Hepatocyte (in vitro differentiated cells): ENCODE measurements at regions not wholly inside any gene's neighbourhood (a gene's known extent, or its start where the extent isn't known, plus 50 kb on each side); places are given as distances from the start of the nearest gene placed in this dataset.

Experiments used
- DNase-seq: peaks from one replicate; pipeline ENCODE4 v3.0.0-alpha.2; 2016; ENCODE audit warnings: low spot score
- H2AFZ ChIP-seq: fragments of 200-600 bp; sonication (generic); 2 replicates; pipeline ENCODE4 v1.6.0; 2016; ENCODE audit warnings: antibody characterized with exemption, mild to moderate bottlenecking
- H3K27ac ChIP-seq: fragments of 200-600 bp; sonication (generic); 2 replicates; pipeline ENCODE4 v1.5.1; 2016; ENCODE audit warnings: mild to moderate bottlenecking
- H3K27me3 ChIP-seq: fragments of 200-600 bp; sonication (generic); 2 replicates; pipeline ENCODE4 v1.6.1; 2016
- H3K36me3 ChIP-seq: fragments of 200-600 bp; sonication (generic); replicated peaks from 2 replicates; pipeline ENCODE4 v1.5.1; 2016; ENCODE audit warnings: low read depth; ENCODE audit not compliant: insufficient read depth
- H3K4me1 ChIP-seq: fragments of 200-600 bp; sonication (generic); 2 replicates; pipeline ENCODE4 v1.5.1; 2016; ENCODE audit warnings: mild to moderate bottlenecking, moderate library complexity; ENCODE audit not compliant: insufficient read depth
- H3K4me2 ChIP-seq: fragments of 200-600 bp; sonication (generic); 2 replicates; pipeline ENCODE4 v1.6.0; 2016
- H3K4me3 ChIP-seq: fragments of 200-600 bp; sonication (generic); 2 replicates; pipeline ENCODE4 v1.5.1; 2016; ENCODE audit warnings: mild to moderate bottlenecking
- H3K79me2 ChIP-seq: fragments of 200-600 bp; sonication (generic); 2 replicates; pipeline ENCODE4 v1.6.0; 2017; ENCODE audit warnings: mild to moderate bottlenecking
- H3K9me2 ChIP-seq: fragments of 200-600 bp; sonication (generic); replicated peaks from 2 replicates; pipeline ENCODE4 v1.6.0; 2017; ENCODE audit warnings: mild to moderate bottlenecking; ENCODE audit not compliant: insufficient read depth
- H3K9me3 ChIP-seq: fragments of 200-600 bp; sonication (generic); 2 replicates; pipeline ENCODE4 v1.5.1; 2016; ENCODE audit warnings: low read depth, mild to moderate bottlenecking
- H4K20me1 ChIP-seq: fragments of 200-600 bp; sonication (generic); 2 replicates; pipeline ENCODE4 v1.6.0; 2016; ENCODE audit warnings: mild to moderate bottlenecking; ENCODE audit not compliant: insufficient read depth, poor library complexity, severe bottlenecking
- EZH2 ChIP-seq: fragments of 200-600 bp; sonication (generic); IDR thresholded peaks from 2 replicates; pipeline ENCODE4 v1.6.1; 2016; ENCODE audit warnings: antibody characterized with exemption, mild to moderate bottlenecking, borderline replicate concordance
- EZH2phosphoT487 ChIP-seq: fragments of 200-600 bp; sonication (generic); IDR thresholded peaks from one replicate; pipeline ENCODE4 v1.6.1; 2018; ENCODE audit warnings: antibody characterized with exemption, mild to moderate bottlenecking, low read depth, moderate library complexity; ENCODE audit not compliant: unreplicated experiment, severe bottlenecking
- WGBS: methylation state at CpG from one replicate; pipeline ENCODE4 v1.1.6; 2016; ENCODE audit warnings: low lambda C conversion rate; ENCODE audit errors: missing lambda C conversion rate; 5-methylcytosine and 5-hydroxymethylcytosine counted together
- TF ChIP-seq, protein P1 (sequence below): fragments of 200-600 bp; sonication (generic); IDR thresholded peaks from 2 replicates; pipeline ENCODE4 v1.5.1; 2016; ENCODE audit warnings: antibody characterized with exemption, mild to moderate bottlenecking; ENCODE audit not compliant: poor library complexity

DNA sequence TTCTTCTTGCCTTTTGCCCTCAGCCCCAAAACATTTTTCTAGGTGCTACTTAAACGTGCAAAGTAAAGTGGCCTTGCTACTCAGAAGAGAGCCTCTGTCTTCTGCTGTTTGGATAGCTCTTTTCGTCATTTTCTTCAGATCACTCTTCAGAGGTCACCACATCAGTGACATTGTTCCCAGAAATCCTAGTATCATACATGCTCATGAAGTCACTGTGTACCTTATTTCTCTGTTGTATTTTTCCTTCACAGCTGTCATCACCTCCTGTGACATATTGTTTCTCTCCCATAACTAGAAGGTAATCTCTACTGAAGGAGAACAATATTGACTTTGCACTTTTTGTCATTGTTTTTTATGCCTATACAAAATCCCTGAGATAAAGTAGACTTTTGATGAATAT lies 237.0 kb upstream of the CDH18 start:
- Histone ChIP-seq H3K9me3 (no peaks in the 10 kb centered on the region), H3K79me2 (no peaks in the 10 kb centered on the region), H3K4me3 (no peak overlapping the region), H3K9me2 (no peaks in the 10 kb centered on the region), H3K27ac (no peak overlapping the region), H3K4me2 (no peak overlapping the region), H3K4me1 (no peaks in the 10 kb centered on the region), H3K36me3 (no peaks in the 10 kb centered on the region), H4K20me1 (no peaks in the 10 kb centered on the region), H2AFZ (no peak overlapping the region), H3K27me3 (no peaks in the 10 kb centered on the region)
- TF ChIP-seq EZH2 (no peak), EZH2phosphoT487 (no peak)
- TF ChIP-seq, protein P1, sequence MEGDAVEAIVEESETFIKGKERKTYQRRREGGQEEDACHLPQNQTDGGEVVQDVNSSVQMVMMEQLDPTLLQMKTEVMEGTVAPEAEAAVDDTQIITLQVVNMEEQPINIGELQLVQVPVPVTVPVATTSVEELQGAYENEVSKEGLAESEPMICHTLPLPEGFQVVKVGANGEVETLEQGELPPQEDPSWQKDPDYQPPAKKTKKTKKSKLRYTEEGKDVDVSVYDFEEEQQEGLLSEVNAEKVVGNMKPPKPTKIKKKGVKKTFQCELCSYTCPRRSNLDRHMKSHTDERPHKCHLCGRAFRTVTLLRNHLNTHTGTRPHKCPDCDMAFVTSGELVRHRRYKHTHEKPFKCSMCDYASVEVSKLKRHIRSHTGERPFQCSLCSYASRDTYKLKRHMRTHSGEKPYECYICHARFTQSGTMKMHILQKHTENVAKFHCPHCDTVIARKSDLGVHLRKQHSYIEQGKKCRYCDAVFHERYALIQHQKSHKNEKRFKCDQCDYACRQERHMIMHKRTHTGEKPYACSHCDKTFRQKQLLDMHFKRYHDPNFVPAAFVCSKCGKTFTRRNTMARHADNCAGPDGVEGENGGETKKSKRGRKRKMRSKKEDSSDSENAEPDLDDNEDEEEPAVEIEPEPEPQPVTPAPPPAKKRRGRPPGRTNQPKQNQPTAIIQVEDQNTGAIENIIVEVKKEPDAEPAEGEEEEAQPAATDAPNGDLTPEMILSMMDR: no peak
- WGBS: 82% methylated on average over 2 of the region's 2 CpGs
- DNase-seq: no peak

DNA sequence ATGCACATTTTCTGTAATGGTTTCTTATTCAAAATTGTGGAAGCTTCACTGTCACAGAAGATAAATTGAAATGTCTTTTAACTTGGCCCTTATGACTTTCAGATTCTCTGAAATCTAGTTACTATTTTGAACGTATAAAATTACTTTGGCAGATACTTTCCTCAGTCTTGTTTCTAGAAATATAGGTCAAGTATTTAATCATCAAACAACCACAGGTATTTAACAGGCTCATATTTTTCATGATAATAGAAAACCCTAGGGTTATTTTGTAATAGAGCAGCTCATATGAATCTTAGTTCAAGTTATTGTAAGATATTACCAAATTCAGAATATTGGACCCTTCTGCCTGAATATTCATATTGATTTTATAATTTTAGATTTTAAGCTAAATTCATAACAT lies 236.0 kb upstream of the CDH18 start:
- Histone ChIP-seq H3K4me2 (no peak overlapping the region), H4K20me1 (no peaks in the 10 kb centered on the region), H3K36me3 (no peaks in the 10 kb centered on the region), H3K9me3 (no peaks in the 10 kb centered on the region), H3K27ac (no peak overlapping the region), H2AFZ (no peak overlapping the region), H3K4me3 (no peak overlapping the region), H3K9me2 (no peaks in the 10 kb centered on the region), H3K27me3 (no peaks in the 10 kb centered on the region), H3K4me1 (no peaks in the 10 kb centered on the region), H3K79me2 (no peaks in the 10 kb centered on the region)
- WGBS: 91% methylated on average over 1 of the region's 1 CpG
- no peak for DNase-seq
- TF ChIP-seq EZH2 (no peak), EZH2phosphoT487 (no peak)
- TF ChIP-seq, protein P1: no peak

DNA sequence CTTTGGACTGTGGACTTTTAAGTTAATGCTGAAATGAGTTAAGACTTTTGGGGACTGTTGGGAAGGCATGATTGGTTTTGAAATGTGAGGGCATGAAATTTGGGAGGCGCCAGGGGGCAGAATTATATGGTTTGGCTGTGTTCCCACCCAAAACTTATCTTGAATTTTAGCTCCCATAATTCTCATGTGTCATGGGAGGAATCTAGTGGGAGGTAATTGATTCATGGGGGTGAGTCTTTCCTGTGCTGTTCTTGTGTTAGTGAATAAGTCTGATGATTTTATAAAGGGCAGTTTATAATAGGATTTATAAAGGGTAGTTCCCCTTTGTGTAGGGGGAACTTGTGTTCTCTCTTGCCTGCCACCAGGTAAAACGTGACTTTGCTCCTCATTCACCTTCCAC lies 235.5 kb upstream of the CDH18 start:
- Histone ChIP-seq H3K4me2 (no peak overlapping the region), H3K79me2 (no peaks in the 10 kb centered on the region), H3K27me3 (no peaks in the 10 kb centered on the region), H3K27ac (no peak overlapping the region), H3K9me3 (no peaks in the 10 kb centered on the region), H3K4me3 (no peak overlapping the region), H4K20me1 (no peaks in the 10 kb centered on the region), H3K36me3 (no peaks in the 10 kb centered on the region), H2AFZ (no peak overlapping the region), H3K9me2 (no peaks in the 10 kb centered on the region), H3K4me1 (no peaks in the 10 kb centered on the region)
- DNase-seq: no peak
- WGBS: 42% methylated on average over 2 of the region's 2 CpGs
- TF ChIP-seq EZH2phosphoT487: no peak

DNA sequence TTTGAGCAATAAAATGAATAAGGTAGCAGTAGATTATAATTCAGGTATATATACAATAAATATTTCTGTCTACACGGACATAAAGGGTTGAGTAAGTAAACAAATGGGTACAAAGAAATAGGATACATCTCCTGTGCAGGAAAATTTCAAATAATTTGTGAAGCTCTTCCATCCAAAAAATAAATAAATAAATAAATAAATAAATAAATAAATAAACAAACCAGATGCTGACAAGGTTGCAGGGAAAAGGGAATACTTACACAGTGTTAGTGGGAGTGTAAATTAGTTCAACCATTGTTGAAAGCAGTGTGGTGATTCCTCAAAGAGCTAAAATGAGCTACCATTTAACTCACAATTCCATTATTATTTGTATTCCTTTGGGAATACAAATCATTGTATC lies 227.3 kb upstream of the CDH18 start:
- WGBS: 94% methylated on average over 1 of the region's 1 CpG
- H3K4me1 ChIP-seq: no peaks in the 10 kb centered on the region
- H3K9me3 ChIP-seq: no peaks in the 10 kb centered on the region
- no peak overlapping the region for H3K4me2 ChIP-seq
- DNase-seq: no peak
- H4K20me1 ChIP-seq: no peaks in the 10 kb centered on the region
- H3K27ac ChIP-seq: no peak overlapping the region
- H3K4me3 ChIP-seq: no peak overlapping the region
- no peaks in the 10 kb centered on the region for H3K9me2 ChIP-seq
- H3K36me3 ChIP-seq: no peaks in the 10 kb centered on the region
- no peak overlapping the region for H2AFZ ChIP-seq
- H3K79me2 ChIP-seq: no peaks in the 10 kb centered on the region
- no peaks in the 10 kb centered on the region for H3K27me3 ChIP-seq
- TF ChIP-seq EZH2 (no peak), EZH2phosphoT487 (no peak)
- TF ChIP-seq, protein P1: no peak
